ENCODE measurements at regions not wholly inside any gene's neighbourhood (a gene's known extent, or its start where the extent isn't known, plus 50 kb on each side); places are given as distances from the start of the nearest gene placed in this dataset.

DNA sequence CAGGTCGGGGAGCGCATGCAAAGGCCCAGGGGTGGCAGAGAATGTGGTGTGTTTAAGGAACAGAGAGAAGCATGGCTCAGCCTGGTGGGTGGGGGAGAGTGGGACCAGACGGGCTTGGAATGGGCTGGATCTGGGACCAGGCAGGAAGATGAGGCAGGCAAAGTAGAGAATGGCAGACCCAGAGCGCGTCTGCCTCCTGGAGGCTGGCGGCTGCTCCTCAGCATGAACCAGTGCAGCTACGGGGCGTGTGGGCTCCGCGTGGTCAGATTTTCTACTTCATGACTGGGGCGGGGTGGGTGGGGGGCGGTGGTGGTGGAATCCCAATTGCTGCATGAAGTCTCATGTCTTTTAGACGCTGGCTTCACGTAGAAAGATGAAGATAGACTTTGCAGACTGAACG, 135.6 kb downstream of the TFAP2C start:
- no peaks in the 10 kb centered on the region for H3K27me3 ChIP-seq (ENCODE audit: control insufficient read depth, insufficient read depth, low read length)
- ATAC-seq (no peak), DNase-seq (ENCODE audit: low read depth, low spot score) (no peak)
- no peak overlapping the region for H3K27ac ChIP-seq (ENCODE audit: low read length)
- no peak overlapping the region for H3K4me3 ChIP-seq (ENCODE audit: low read depth in 2 of 2, low read length in 2 of 2)
- intact Hi-C loops (cut with micrococcal nuclease; ENCODE audit: unreplicated experiment) = no loop called here
- in situ Hi-C loops (cut with HindIII; ENCODE audit: low pct_unique_long_range_greater_than_20kb, low sequenced_read_pairs) = no loop called here
- no peaks in the 10 kb centered on the region for H3K4me1 ChIP-seq (ENCODE audit: control insufficient read depth, insufficient read depth, low read length)
- TF ChIP-seq TCF7L2 (IDR thresholded peaks at IDR 0.05; ENCODE audit: low read depth, low read length) (no peak), CTCF (IDR thresholded peaks at IDR 0.05) (no peak), POLR2AphosphoS5 (IDR thresholded peaks at IDR 0.05; ENCODE audit: low read depth, low read length) (no peak), SIN3A (IDR thresholded peaks at IDR 0.05; ENCODE audit: borderline replicate concordance, insufficient read depth, low read depth, low read length) (no peak)
- TF ChIP-seq, protein P1, sequence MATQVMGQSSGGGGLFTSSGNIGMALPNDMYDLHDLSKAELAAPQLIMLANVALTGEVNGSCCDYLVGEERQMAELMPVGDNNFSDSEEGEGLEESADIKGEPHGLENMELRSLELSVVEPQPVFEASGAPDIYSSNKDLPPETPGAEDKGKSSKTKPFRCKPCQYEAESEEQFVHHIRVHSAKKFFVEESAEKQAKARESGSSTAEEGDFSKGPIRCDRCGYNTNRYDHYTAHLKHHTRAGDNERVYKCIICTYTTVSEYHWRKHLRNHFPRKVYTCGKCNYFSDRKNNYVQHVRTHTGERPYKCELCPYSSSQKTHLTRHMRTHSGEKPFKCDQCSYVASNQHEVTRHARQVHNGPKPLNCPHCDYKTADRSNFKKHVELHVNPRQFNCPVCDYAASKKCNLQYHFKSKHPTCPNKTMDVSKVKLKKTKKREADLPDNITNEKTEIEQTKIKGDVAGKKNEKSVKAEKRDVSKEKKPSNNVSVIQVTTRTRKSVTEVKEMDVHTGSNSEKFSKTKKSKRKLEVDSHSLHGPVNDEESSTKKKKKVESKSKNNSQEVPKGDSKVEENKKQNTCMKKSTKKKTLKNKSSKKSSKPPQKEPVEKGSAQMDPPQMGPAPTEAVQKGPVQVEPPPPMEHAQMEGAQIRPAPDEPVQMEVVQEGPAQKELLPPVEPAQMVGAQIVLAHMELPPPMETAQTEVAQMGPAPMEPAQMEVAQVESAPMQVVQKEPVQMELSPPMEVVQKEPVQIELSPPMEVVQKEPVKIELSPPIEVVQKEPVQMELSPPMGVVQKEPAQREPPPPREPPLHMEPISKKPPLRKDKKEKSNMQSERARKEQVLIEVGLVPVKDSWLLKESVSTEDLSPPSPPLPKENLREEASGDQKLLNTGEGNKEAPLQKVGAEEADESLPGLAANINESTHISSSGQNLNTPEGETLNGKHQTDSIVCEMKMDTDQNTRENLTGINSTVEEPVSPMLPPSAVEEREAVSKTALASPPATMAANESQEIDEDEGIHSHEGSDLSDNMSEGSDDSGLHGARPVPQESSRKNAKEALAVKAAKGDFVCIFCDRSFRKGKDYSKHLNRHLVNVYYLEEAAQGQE (IDR thresholded peaks at IDR 0.05; ENCODE audit: insufficient read depth in 1 of 2, low read depth in 2 of 2, low read length in 1 of 2) = no peak
- ChIA-PET POLR2A (no interaction called here), CTCF (no interaction called here)
- no peaks in the 10 kb centered on the region for H3K36me3 ChIP-seq (ENCODE audit: control insufficient read depth, insufficient read depth, low read length)
- no TSS peak for BruUV-seq (replicated peaks)
- no peaks in the 10 kb centered on the region for H3K9me3 ChIP-seq (ENCODE audit: control insufficient read depth, insufficient read depth, low read depth, low read length)

- in situ Hi-C loops (cut with HindIII; ENCODE audit: low pct_unique_long_range_greater_than_20kb, low sequenced_read_pairs) = no loop called here
- ChIA-PET CTCF (no interaction called here), POLR2A (no interaction called here)
These were observed 136.3 kb downstream of the TFAP2C start for GRCh38 chr20:56765172-56766073.

More at GRCh38 chr20:56765172-56766073, 136.3 kb downstream of the TFAP2C start:
- no peaks in the 10 kb centered on the region for H3K27me3 ChIP-seq (ENCODE audit: control insufficient read depth, insufficient read depth, low read length)
- intact Hi-C loops (cut with micrococcal nuclease; ENCODE audit: unreplicated experiment) = no loop called here
- no peaks in the 10 kb centered on the region for H3K9me3 ChIP-seq (ENCODE audit: control insufficient read depth, insufficient read depth, low read depth, low read length)
- TF ChIP-seq, protein P1 (IDR thresholded peaks at IDR 0.05; ENCODE audit: insufficient read depth in 1 of 2, low read depth in 2 of 2, low read length in 1 of 2) = no peak
- TF ChIP-seq POLR2AphosphoS5 (IDR thresholded peaks at IDR 0.05; ENCODE audit: low read depth, low read length) (no peak), SIN3A (IDR thresholded peaks at IDR 0.05; ENCODE audit: borderline replicate concordance, insufficient read depth, low read depth, low read length) (no peak), CTCF (IDR thresholded peaks at IDR 0.05) (no peak), TCF7L2 (IDR thresholded peaks at IDR 0.05; ENCODE audit: low read depth, low read length) (no peak)
- H3K36me3 ChIP-seq (ENCODE audit: control insufficient read depth, insufficient read depth, low read length) = no peaks in the 10 kb centered on the region
- H3K4me3 ChIP-seq (ENCODE audit: low read depth in 2 of 2, low read length in 2 of 2) = no peak overlapping the region
- ATAC-seq = no peak
- no peaks in the 10 kb centered on the region for H3K4me1 ChIP-seq (ENCODE audit: control insufficient read depth, insufficient read depth, low read length)
- BruUV-seq (replicated peaks) = no TSS peak
- DNase-seq (ENCODE audit: low read depth, low spot score) = no peak
- H3K27ac ChIP-seq (ENCODE audit: low read length) = no peak overlapping the region
